CD4-positive, alpha-beta memory T cell (primary cell): ENCODE measurements at regions not wholly inside any gene's neighbourhood (a gene's known extent, or its start where the extent isn't known, plus 50 kb on each side); places are given as distances from the start of the nearest gene placed in this dataset.

ENCODE experiments used
- CTCF ChIA-PET: fragments of 350-600 bp; sonication (Branson Sonifier 250); formaldehyde crosslinking; loops from one replicate; lab custom pipeline; 2021; ENCODE audit warnings: inconsistent platforms; ENCODE audit not compliant: partially characterized antibody; lab: Charles Lee
- POLR2A ChIA-PET: fragments of 350-600 bp; sonication (Branson Sonifier 250); formaldehyde crosslinking; loops from one replicate; lab custom pipeline; 2021; ENCODE audit not compliant: partially characterized antibody; lab: Charles Lee
- DNase-seq, 5 donors: peaks; one replicate each; pipeline versions ENCODE4 v3.0.0 to v3.0.0-alpha.2; 2020 to 2022; ENCODE audit warnings: mixed read lengths in 1 of 5
- H3K27ac ChIP-seq: one replicate; pipeline ENCODE4 v1.7.0; 2013; ENCODE audit warnings: low read depth, low read length
- H3K27me3 ChIP-seq: 2 replicates; pipeline ENCODE4 v1.7.0; 2013; ENCODE audit warnings: mild to moderate bottlenecking, low read length, moderate library complexity; ENCODE audit not compliant: insufficient read depth
- H3K36me3 ChIP-seq: 2 replicates; pipeline ENCODE4 v1.7.0; 2013; ENCODE audit warnings: mild to moderate bottlenecking, low read length, moderate library complexity; ENCODE audit not compliant: insufficient read depth
- H3K4me1 ChIP-seq: 2 replicates; pipeline ENCODE4 v1.7.0; 2013; ENCODE audit warnings: mild to moderate bottlenecking, low read length, moderate library complexity; ENCODE audit not compliant: insufficient read depth
- H3K4me3 ChIP-seq, 2 donors: one replicate each; pipeline ENCODE4 v1.7.0; 2013; ENCODE audit warnings: low read length in 2 of 2, mild to moderate bottlenecking in 1 of 2
- H3K9me3 ChIP-seq, 2 donors: one replicate each; pipeline ENCODE4 v1.7.0; 2013; ENCODE audit warnings: low read length in 2 of 2, control low read depth in 1 of 2; ENCODE audit not compliant: control insufficient read depth in 1 of 2
- H3K27ac Mint-ChIP-seq, 7 donors: one replicate each; pipeline ENCODE4 v1.8.0; 2020 to 2021; ENCODE audit warnings: mixed read lengths in 7 of 7, mild to moderate bottlenecking in 6 of 7, inconsistent platforms in 3 of 7, moderate library complexity in 3 of 7
- H3K27me3 Mint-ChIP-seq, 2 donors: one replicate each; pipeline ENCODE4 v1.8.0; 2020 to 2021; ENCODE audit warnings: mixed read lengths in 2 of 2
- H3K36me3 Mint-ChIP-seq, 2 donors: one replicate each; pipeline ENCODE4 v1.8.0; 2020 to 2021; ENCODE audit warnings: mixed read lengths in 2 of 2, inconsistent platforms in 1 of 2, mild to moderate bottlenecking in 1 of 2
- H3K4me1 Mint-ChIP-seq, 4 donors: one replicate each; pipeline ENCODE4 v1.8.0; 2020 to 2021; ENCODE audit warnings: mixed read lengths in 4 of 4, mild to moderate bottlenecking in 1 of 4
- H3K4me3 Mint-ChIP-seq, 8 donors: one replicate each; pipeline ENCODE4 v1.8.0; 2020 to 2021; ENCODE audit warnings: mixed read lengths in 8 of 8, mild to moderate bottlenecking in 7 of 8, moderate library complexity in 6 of 8, inconsistent platforms in 3 of 8
- H3K9me3 Mint-ChIP-seq, 8 donors: one replicate each; pipeline ENCODE4 v1.8.0; 2020 to 2021; ENCODE audit warnings: mixed read lengths in 8 of 8, mild to moderate bottlenecking in 5 of 8, inconsistent platforms in 3 of 8, moderate library complexity in 1 of 8
- intact Hi-C: fragments of 100-400 bp; cut with micrococcal nuclease; formaldehyde crosslinking; loops from one replicate; pipeline ENCODE4 v1.15.1; 2023

DNA sequence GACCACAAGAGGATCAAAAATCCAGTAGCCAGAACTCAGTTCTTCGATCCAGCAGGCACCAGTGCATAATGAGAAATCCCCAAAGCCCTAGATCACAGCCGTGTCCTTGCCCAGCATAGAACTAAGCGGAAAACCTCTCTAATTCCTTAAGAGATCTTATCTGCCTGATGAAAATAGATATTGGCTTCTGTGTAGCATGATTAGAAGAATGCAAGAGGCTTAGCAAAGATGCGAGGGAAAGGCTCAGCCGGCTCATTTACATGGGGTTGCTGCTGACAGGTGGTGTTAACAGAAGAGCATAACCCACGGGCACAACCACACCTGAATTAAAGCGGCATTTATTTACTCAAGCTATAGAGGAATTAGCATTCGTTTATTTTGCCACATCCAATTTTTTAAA lies 400.0 kb upstream of the ADAMTS16 start:
- H3K9me3 Mint-ChIP-seq = peaks cover 2 to 28% (median 17%) of the 10 kb centered on the region in 8 donors
- H3K4me1 Mint-ChIP-seq = no peaks in the 10 kb centered on the region
- H3K4me3 Mint-ChIP-seq = no peak overlapping the region
- no peak overlapping the region for H3K4me3 ChIP-seq
- H3K36me3 Mint-ChIP-seq = no peaks in the 10 kb centered on the region
- H3K4me1 ChIP-seq = no peaks in the 10 kb centered on the region
- no peaks in the 10 kb centered on the region for H3K36me3 ChIP-seq
- no peaks in the 10 kb centered on the region for H3K9me3 ChIP-seq
- CTCF ChIA-PET = no interaction called here
- intact Hi-C loops = no loop called here
- H3K27ac Mint-ChIP-seq = no peak overlapping the region
- H3K27me3 Mint-ChIP-seq = no peaks in the 10 kb centered on the region
- no peak for DNase-seq
- no peak overlapping the region for H3K27ac ChIP-seq
- POLR2A ChIA-PET = no interaction called here
- no peaks in the 10 kb centered on the region for H3K27me3 ChIP-seq

DNA sequence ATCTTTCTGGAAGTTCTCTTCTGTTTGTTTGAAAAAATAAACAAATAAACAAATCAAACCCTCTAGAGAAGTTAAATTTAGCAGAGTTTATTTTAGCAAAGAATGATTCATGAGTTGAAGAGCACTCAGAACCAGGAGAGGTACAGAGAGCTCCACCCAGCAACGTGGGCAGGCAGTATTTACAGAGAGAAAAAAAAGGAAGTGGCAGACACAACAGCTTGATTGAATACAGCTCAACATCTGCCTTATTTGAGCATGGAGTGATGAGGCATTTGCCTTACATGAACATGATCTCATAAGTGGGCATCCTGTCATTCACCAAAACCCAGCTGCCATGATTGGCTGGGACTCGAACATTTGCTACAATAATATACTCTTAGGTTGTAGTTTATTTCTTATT lies 381.6 kb upstream of the ADAMTS16 start:
- DNase-seq = no peak
- H3K27ac ChIP-seq = no peak overlapping the region
- peaks cover 0 to 20% (median 3%) of the 10 kb centered on the region in 8 donors for H3K9me3 Mint-ChIP-seq
- ChIA-PET CTCF (no interaction called here), POLR2A (no interaction called here)
- intact Hi-C loops = no loop called here
- H3K4me1 Mint-ChIP-seq = no peaks in the 10 kb centered on the region
- H3K27me3 Mint-ChIP-seq = no peaks in the 10 kb centered on the region
- H3K27me3 ChIP-seq = no peaks in the 10 kb centered on the region
- no peak overlapping the region for H3K27ac Mint-ChIP-seq
- no peak overlapping the region for H3K4me3 Mint-ChIP-seq
- no peaks in the 10 kb centered on the region for H3K36me3 Mint-ChIP-seq
- H3K36me3 ChIP-seq = no peaks in the 10 kb centered on the region
- H3K4me1 ChIP-seq = no peaks in the 10 kb centered on the region
- H3K9me3 ChIP-seq = no peaks in the 10 kb centered on the region
- H3K4me3 ChIP-seq = no peak overlapping the region

DNA sequence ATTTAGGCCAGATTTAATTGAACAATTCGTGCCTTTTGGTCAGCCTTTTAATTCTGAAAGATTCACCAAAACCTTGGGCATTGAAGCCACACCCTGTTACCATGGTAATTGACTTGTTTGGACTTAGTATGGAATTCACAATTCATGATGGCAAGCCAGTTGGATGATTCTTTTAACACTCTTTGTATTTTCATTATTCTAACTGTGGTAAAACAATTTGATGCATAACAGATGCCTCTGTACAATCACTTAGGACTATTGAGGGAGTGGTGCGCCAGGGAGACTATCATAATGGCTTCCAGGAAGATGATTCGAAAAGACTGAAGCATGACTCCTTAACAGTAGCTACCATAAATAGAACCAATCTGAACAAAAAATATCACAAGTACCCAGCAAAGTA lies 381.1 kb upstream of the ADAMTS16 start:
- Histone ChIP-seq H3K9me3 (no peaks in the 10 kb centered on the region), H3K4me1 (no peaks in the 10 kb centered on the region), H3K36me3 (no peaks in the 10 kb centered on the region), H3K27me3 (no peaks in the 10 kb centered on the region), H3K4me3 (no peak overlapping the region), H3K27ac (no peak overlapping the region)
- Mint-ChIP-seq H3K4me1 (no peaks in the 10 kb centered on the region), H3K4me3 (no peak overlapping the region), H3K9me3 (peaks cover 0 to 20% (median 3%) of the 10 kb centered on the region in 8 donors), H3K27me3 (no peaks in the 10 kb centered on the region), H3K27ac (no peak overlapping the region), H3K36me3 (no peaks in the 10 kb centered on the region)
- no peak for DNase-seq
- POLR2A ChIA-PET = no interaction called here
- intact Hi-C loops = no loop called here
- CTCF ChIA-PET = no interaction called here

DNA sequence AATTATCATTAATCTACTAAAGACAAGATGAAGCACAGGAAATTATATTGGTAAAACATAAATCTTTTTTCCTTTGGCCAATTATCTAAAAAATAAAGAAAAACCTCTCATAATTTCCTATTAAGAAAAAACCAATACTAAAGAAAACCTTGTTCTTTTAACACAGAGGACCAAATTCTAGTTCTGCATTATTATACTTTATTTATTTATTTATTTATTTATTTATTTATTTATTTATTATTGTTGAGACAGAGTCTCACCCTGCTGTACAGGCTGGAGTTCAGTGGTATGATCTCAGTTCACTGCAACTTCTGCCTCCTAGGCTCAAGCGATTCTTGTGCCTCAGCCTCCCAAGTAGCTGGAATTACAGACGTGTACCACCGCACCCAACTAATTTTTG lies 377.8 kb upstream of the ADAMTS16 start:
- H3K36me3 Mint-ChIP-seq = no peaks in the 10 kb centered on the region
- no peaks in the 10 kb centered on the region for H3K27me3 ChIP-seq
- POLR2A ChIA-PET = no interaction called here
- no peaks in the 10 kb centered on the region for H3K27me3 Mint-ChIP-seq
- no peaks in the 10 kb centered on the region for H3K9me3 ChIP-seq
- no peak overlapping the region for H3K4me3 ChIP-seq
- H3K27ac ChIP-seq = no peak overlapping the region
- peaks cover 0 to 31% (median 6%) of the 10 kb centered on the region in 8 donors for H3K9me3 Mint-ChIP-seq
- DNase-seq = no peak
- intact Hi-C loops = no loop called here
- no peaks in the 10 kb centered on the region for H3K36me3 ChIP-seq
- no peak overlapping the region for H3K27ac Mint-ChIP-seq
- CTCF ChIA-PET = no interaction called here
- H3K4me1 ChIP-seq = no peaks in the 10 kb centered on the region
- H3K4me1 Mint-ChIP-seq = no peaks in the 10 kb centered on the region
- no peak overlapping the region for H3K4me3 Mint-ChIP-seq

DNA sequence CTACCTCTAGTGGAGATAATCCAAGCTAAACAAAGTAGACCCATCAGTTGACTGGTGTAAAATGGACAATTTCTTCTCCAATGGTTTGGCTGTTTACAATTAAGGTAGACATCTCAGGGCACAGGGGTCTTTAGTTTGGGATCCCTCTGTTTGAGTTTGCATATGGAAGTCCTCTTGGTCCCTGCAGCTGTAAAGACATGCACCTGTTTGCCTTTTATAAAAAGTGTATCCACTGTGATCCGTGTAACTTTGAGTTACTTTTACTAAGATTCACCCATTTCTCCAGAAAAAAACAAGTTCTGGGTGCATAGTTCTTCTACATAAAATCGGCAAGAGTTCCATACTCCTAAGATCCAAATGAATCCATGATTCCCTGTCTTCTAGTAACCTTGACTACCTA lies 374.7 kb upstream of the ADAMTS16 start:
- Mint-ChIP-seq H3K4me3 (no peak overlapping the region), H3K9me3 (peaks cover 0 to 31% (median 8%) of the 10 kb centered on the region in 8 donors), H3K4me1 (no peaks in the 10 kb centered on the region), H3K27me3 (no peaks in the 10 kb centered on the region), H3K27ac (no peak overlapping the region), H3K36me3 (no peaks in the 10 kb centered on the region)
- no peak overlapping the region for H3K4me3 ChIP-seq
- intact Hi-C loops = no loop called here
- DNase-seq = no peak
- no peaks in the 10 kb centered on the region for H3K27me3 ChIP-seq
- no peaks in the 10 kb centered on the region for H3K36me3 ChIP-seq
- no peak overlapping the region for H3K27ac ChIP-seq
- POLR2A ChIA-PET = no interaction called here
- no peaks in the 10 kb centered on the region for H3K9me3 ChIP-seq
- H3K4me1 ChIP-seq = no peaks in the 10 kb centered on the region
- CTCF ChIA-PET = no interaction called here

DNA sequence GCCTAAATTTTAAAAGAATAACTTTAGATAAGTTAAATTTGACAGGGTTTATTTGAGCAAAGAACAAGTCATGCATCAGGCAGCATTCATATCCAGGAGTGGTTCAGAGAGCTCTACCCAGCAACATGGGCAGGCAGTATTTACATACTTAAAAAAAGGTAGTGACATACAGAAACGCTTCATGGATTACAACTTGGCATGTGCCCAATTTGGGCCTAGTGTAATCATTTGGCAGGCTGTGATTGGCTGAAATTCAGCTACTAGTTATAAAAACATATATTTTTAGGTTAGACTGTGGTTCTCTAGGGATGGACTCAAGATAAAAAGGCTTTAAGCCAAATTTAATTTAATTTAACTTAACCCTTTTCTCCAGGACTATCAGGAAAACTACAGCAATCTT lies 374.0 kb upstream of the ADAMTS16 start:
- no peak overlapping the region for H3K27ac Mint-ChIP-seq
- Histone ChIP-seq H3K4me3 (no peak overlapping the region), H3K9me3 (no peaks in the 10 kb centered on the region), H3K36me3 (no peaks in the 10 kb centered on the region), H3K4me1 (no peaks in the 10 kb centered on the region), H3K27ac (no peak overlapping the region), H3K27me3 (no peaks in the 10 kb centered on the region)
- no peak for DNase-seq
- no peaks in the 10 kb centered on the region for H3K27me3 Mint-ChIP-seq
- H3K36me3 Mint-ChIP-seq = no peaks in the 10 kb centered on the region
- H3K9me3 Mint-ChIP-seq = peaks cover 0 to 24% (median 8%) of the 10 kb centered on the region in 8 donors
- no peaks in the 10 kb centered on the region for H3K4me1 Mint-ChIP-seq
- no peak overlapping the region for H3K4me3 Mint-ChIP-seq
- POLR2A ChIA-PET = no interaction called here
- intact Hi-C loops = no loop called here
- CTCF ChIA-PET = no interaction called here

DNA sequence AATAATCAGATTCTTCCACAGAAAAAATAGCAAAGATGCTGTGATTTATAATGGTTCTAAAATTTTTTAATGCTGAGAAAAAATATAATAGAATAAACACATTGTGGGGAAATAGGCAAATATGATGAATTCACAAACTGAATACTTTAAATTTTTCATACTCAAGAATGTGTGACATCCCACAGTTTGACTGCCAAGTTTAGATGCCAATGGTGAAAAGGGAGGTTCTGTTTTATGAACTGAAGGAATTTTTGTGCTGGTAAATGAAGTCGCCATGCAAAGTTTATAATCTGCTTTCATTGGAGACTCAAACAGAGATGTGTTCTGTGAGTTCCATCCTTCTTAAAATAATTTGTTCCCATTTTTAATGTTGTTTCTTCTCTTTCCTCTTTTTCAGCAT lies 367.5 kb upstream of the ADAMTS16 start:
- CTCF ChIA-PET = no interaction called here
- intact Hi-C loops = no loop called here
- peaks cover 0 to 2% of the 10 kb centered on the region in 2 donors for H3K36me3 Mint-ChIP-seq

DNA sequence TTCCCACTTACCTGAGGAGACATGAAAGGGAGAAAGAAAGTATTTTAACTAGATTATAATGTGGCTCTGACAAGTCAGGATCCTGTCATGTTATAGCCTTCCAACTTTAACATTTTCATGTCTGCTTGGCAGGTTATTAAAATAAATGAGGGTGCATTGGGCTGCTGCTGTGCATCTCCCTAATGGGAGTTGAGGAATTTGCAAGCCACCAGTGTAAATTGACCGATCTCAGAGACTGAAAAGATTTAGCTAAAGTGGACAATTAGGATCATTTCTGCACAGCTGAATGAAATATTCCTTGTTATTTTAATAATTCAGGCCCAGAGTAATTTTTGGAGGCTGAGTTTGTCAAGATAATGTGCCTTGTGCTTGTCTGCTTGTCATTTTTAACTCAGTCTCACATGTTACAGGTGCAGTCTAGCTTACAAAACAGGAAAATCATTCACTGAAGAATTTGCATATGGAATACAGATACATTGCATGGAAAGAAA lies 366.3 kb upstream of the ADAMTS16 start:
- H3K27me3 ChIP-seq = no peaks in the 10 kb centered on the region
- H3K36me3 Mint-ChIP-seq = peaks cover 0 to 2% of the 10 kb centered on the region in 2 donors
- no peak overlapping the region for H3K4me3 Mint-ChIP-seq
- no peaks in the 10 kb centered on the region for H3K4me1 ChIP-seq
- H3K9me3 ChIP-seq = peaks cover 0 to 5% of the 10 kb centered on the region in 2 donors
- no peak overlapping the region for H3K27ac Mint-ChIP-seq
- no peaks in the 10 kb centered on the region for H3K36me3 ChIP-seq
- H3K4me1 Mint-ChIP-seq = no peaks in the 10 kb centered on the region
- ChIA-PET CTCF (no interaction called here), POLR2A (no interaction called here)
- peaks cover 0 to 21% (median 8%) of the 10 kb centered on the region in 8 donors for H3K9me3 Mint-ChIP-seq
- intact Hi-C loops = no loop called here
- H3K27ac ChIP-seq = no peak overlapping the region
- no peak for DNase-seq
- H3K27me3 Mint-ChIP-seq = no peaks in the 10 kb centered on the region
- H3K4me3 ChIP-seq = no peak overlapping the region

More for the DNA sequence above, 367.5 kb upstream of the ADAMTS16 start:
- Mint-ChIP-seq H3K4me1 (no peaks in the 10 kb centered on the region), H3K4me3 (no peak overlapping the region), H3K27ac (no peak overlapping the region), H3K9me3 (peaks cover 0 to 19% (median 8%) of the 10 kb centered on the region in 8 donors), H3K27me3 (no peaks in the 10 kb centered on the region)
- H3K36me3 ChIP-seq = no peaks in the 10 kb centered on the region
- H3K4me3 ChIP-seq = no peak overlapping the region
- DNase-seq = no peak
- no peak overlapping the region for H3K27ac ChIP-seq
- no peaks in the 10 kb centered on the region for H3K4me1 ChIP-seq
- POLR2A ChIA-PET = no interaction called here
- H3K27me3 ChIP-seq = no peaks in the 10 kb centered on the region
- peaks cover 0 to 5% of the 10 kb centered on the region in 2 donors for H3K9me3 ChIP-seq
